Lower leg skin (tissue), 3 donors: ENCODE measurements at regions not wholly inside any gene's neighbourhood (a gene's known extent, or its start where the extent isn't known, plus 50 kb on each side); places are given as distances from the start of the nearest gene placed in this dataset.

Experiments
- POLR2A ChIP-seq, 2 donors: fragments of 450-650 bp; IDR thresholded peaks; one replicate each; pipeline ENCODE4 v1.6.1; 2016 to 2017; ENCODE audit warnings: antibody characterized with exemption in 2 of 2, mild to moderate bottlenecking in 1 of 2, moderate library complexity in 1 of 2
- TF ChIP-seq, protein P1 (sequence below), 3 donors: fragments of 450-650 bp; IDR thresholded peaks; one replicate each; pipeline ENCODE4 v1.5.1; 2016; ENCODE audit warnings: antibody characterized with exemption in 3 of 3, mild to moderate bottlenecking in 3 of 3, moderate library complexity in 2 of 3

DNA sequence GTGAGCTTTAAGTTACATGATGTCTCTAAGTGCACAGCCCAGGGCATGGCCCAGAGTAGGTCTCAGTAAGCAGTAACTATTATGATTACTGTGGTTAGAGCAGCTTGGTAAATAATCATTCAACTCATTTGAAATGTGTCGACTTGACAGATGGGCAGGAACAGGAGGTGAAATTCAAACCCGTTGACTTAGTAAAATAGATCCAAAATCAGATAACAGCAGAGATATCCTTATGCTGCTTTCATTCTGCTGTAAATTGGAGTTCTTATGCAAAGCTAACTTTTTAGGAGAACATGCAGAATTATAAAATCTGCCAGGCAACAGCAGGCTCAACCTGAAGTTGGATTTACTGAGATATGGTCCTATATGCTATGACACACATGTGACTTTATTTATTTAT, 118.7 kb upstream of the KLHL25 start:
- no peak for TF ChIP-seq POLR2A (IDR thresholded peaks at IDR 0.05)
- TF ChIP-seq, protein P1, sequence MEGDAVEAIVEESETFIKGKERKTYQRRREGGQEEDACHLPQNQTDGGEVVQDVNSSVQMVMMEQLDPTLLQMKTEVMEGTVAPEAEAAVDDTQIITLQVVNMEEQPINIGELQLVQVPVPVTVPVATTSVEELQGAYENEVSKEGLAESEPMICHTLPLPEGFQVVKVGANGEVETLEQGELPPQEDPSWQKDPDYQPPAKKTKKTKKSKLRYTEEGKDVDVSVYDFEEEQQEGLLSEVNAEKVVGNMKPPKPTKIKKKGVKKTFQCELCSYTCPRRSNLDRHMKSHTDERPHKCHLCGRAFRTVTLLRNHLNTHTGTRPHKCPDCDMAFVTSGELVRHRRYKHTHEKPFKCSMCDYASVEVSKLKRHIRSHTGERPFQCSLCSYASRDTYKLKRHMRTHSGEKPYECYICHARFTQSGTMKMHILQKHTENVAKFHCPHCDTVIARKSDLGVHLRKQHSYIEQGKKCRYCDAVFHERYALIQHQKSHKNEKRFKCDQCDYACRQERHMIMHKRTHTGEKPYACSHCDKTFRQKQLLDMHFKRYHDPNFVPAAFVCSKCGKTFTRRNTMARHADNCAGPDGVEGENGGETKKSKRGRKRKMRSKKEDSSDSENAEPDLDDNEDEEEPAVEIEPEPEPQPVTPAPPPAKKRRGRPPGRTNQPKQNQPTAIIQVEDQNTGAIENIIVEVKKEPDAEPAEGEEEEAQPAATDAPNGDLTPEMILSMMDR (IDR thresholded peaks at IDR 0.05): no peak
